Astrocyte of the spinal cord (primary cell): ENCODE measurements at regions not wholly inside any gene's neighbourhood (a gene's known extent, or its start where the extent isn't known, plus 50 kb on each side); places are given as distances from the start of the nearest gene placed in this dataset.

ENCODE experiments used
- DNase-seq: peaks from one replicate; pipeline ENCODE4 v3.0.0; 2011; ENCODE audit warnings: low read depth, low spot score
- H3K4me3 ChIP-seq: 2 replicates; pipeline ENCODE4 v1.5.1; 2011; ENCODE audit warnings: low read depth, mild to moderate bottlenecking, low read length, moderate library complexity
- in situ Hi-C: cut with HindIII; loops from 2 replicates; pipeline ENCODE4 v1.10.0; 2017; ENCODE audit warnings: low sequenced_read_pairs
- TF ChIP-seq, protein P1 (sequence below): IDR thresholded peaks from 2 replicates; pipeline ENCODE4 v1.5.1; 2012; ENCODE audit warnings: low read depth, mild to moderate bottlenecking, low read length, inconsistent platforms

DNA sequence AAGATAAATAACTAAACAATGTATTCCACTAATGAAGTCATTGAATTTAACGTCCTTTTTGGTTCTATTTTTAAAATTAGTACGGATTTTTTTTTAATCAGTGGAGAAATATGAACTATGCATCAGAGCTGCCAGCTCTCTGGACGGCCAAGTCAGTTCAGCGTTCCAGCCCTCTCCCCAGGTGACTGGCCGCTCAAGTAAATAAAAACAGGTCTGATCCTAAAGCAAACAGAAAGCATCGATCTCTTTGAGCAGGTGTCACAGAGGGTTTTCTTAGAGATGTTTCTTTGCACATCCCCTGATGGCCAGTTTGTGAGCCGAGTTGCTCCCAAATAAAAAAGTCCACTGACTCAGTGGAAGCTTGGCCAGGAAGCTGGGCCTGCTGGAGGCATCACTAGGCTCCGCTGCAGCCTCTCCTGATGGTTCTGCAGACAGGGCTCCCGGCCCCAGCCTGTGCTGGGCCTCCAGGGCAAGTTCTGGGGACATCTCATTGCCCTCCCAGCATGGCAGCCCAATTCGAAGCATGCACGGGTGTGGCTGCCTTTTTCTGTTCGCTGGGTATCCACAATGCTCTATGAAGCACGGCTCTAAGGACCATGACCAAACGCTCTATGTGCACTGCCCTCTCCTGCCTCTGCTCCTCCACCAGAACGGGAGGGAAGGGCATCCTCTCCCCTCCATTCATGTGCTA is 74.7 kb upstream of the PPP2R2D start:
- DNase-seq = no peak
- no peak overlapping the region for H3K4me3 ChIP-seq
- in situ Hi-C loops = no loop called here
- TF ChIP-seq, protein P1, sequence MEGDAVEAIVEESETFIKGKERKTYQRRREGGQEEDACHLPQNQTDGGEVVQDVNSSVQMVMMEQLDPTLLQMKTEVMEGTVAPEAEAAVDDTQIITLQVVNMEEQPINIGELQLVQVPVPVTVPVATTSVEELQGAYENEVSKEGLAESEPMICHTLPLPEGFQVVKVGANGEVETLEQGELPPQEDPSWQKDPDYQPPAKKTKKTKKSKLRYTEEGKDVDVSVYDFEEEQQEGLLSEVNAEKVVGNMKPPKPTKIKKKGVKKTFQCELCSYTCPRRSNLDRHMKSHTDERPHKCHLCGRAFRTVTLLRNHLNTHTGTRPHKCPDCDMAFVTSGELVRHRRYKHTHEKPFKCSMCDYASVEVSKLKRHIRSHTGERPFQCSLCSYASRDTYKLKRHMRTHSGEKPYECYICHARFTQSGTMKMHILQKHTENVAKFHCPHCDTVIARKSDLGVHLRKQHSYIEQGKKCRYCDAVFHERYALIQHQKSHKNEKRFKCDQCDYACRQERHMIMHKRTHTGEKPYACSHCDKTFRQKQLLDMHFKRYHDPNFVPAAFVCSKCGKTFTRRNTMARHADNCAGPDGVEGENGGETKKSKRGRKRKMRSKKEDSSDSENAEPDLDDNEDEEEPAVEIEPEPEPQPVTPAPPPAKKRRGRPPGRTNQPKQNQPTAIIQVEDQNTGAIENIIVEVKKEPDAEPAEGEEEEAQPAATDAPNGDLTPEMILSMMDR = no peak

DNA sequence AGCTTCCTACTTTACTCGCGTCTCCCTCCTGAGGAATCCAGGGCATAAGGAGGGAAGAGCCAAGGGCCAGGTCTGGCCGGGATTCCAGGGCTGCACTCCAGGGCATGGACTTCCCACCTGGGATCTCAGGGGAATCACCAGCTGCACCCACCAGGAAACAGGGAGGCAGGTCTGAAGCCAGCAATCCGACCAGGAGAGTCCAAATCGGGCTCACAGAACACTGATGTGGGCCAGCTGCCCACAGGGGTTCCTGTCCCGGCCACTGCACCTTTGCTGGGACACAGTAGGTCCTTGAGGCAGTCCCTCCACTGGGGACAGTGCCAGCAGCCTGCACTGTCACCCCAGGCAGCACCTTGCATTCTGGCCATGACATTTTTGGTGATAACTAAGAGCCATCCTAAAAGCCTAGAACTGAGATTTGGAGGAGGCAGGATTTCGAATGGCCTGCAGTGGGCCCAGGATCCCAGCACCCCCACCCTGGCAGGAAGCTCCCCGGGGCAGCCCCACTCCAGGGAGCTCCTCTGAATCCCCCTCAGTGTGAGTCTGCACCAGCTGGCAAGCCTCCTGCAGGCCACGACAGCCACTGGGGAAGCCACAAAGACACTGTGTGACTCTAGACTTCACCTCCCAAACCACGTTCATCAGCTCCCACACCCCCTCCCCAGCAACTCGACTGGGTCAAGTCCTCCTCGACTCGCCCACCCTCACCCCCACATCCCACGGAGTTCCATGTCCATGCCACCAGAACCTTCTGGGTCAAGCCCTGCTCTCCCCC is 71.5 kb upstream of the PPP2R2D start:
- no peak for DNase-seq
- TF ChIP-seq, protein P1 = no peak
- in situ Hi-C loops = no loop called here
- no peak overlapping the region for H3K4me3 ChIP-seq

DNA sequence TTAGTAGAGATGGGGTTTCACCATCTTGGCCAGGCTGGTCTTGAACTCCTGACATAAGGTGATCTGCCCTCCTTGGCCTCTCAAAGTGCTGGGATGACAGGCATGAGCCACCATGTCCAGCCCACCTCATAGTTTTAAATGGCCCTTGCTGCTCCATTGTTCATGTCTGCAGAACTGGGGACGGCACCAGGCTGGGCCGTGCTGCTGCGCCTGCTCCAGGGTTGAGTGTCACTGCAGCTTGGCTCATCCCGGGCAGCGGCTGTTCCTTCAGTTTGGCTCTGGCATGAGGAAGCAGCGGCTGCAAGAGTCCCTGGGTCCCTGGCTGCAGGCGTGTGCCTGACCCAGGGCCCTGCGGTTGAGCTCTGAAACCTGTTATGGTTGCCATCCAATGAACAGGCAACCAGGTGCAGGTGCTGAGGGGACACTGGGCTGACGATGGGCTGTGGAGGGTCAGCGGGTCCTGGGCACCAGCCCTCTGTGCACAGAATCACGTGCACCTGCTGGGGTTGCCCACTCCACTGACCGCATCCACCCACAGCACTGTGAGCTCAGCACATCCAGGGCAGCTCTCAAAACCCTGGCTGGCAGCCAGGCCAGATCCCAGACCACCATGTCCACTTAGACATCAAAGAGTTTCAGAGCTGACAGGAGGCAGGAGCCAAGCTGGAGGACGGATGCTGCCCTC is 70.2 kb upstream of the PPP2R2D start:
- DNase-seq = no peak
- in situ Hi-C loops = no loop called here
- H3K4me3 ChIP-seq = no peak overlapping the region
- TF ChIP-seq, protein P1 = no peak

DNA sequence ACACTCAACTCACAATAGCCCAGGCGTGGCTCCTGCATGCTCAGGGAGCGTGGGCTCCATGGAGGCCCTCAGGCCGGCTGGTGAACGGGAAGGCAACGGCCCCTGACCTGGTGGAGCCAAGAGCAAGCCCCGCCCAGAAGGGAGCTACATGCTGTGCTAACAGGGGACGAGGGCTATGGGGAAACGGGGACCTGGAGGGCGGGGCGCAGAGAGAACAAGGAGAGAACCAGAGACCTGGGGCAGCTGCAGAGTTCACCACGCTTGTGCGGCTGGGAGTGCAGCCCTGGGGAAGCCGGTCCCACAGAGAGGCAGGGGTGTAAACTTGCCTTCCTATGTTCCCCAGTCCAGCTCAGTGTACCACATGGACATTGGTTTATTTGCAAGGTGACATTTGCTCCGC is 69.2 kb upstream of the PPP2R2D start:
- TF ChIP-seq, protein P1 = no peak
- H3K4me3 ChIP-seq = no peak overlapping the region
- in situ Hi-C loops = no loop called here
- DNase-seq = no peak

DNA sequence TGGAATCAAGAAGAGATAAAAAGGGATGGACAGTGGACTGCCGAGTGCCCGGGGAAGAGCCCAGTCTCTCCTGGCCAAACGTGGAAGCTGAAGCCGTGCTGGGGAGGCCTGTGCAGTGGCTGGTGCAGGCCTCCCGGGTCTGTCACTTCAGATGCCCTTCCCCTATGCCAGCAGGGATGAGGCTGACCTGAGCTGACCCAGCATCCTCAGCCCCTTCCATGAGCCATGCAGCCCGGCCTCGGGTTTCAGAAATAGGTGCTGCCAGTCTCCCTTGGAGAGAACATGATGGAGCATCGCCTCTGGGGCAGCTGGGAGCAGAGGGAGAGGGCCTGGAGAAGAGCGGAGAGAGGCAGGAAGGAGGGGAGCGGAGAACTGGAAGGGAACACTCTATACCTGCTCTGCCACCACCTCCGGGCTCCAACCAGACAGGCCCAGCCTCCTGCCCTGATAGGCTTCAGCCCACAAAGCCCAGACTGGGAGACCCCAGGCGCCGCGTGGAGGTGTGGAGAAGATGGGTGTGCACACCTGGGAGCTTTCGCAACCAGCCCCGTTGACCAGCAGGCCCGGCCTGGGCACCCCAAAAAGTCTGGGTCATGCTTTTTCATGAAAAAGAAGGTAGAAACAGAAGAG is 68.6 kb upstream of the PPP2R2D start:
- TF ChIP-seq, protein P1 = no peak
- no peak overlapping the region for H3K4me3 ChIP-seq
- in situ Hi-C loops = no loop called here
- DNase-seq = no peak

DNA sequence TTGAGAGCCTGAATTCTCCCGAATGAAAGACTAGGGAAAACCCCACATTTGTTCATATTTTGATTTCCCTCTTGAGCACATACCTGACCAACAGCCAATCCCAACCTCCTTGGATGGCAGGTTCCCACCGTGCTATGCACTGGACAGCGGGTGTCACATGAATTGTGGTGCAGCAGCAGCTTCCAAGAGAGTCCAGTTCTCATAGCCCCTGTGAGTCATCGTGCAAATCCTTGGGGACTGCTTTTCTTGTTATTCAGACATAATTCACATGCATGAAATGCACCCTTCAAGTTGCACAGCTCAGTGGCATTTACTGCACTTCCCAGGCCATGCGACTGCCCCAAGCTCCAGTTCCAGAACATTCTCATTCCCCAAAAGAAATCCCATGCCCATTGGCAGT is 67.8 kb upstream of the PPP2R2D start:
- no peak for DNase-seq
- H3K4me3 ChIP-seq = no peak overlapping the region
- TF ChIP-seq, protein P1 = no peak
- in situ Hi-C loops = no loop called here
